ENCODE measurements at regions not wholly inside any gene's neighbourhood (a gene's known extent, or its start where the extent isn't known, plus 50 kb on each side); places are given as distances from the start of the nearest gene placed in this dataset.
"Not testable (repeated sequence)": the region's sequence is repeated elsewhere in the genome, so short reads cannot be mapped to it uniquely, and the experiment has no call there.

DNA sequence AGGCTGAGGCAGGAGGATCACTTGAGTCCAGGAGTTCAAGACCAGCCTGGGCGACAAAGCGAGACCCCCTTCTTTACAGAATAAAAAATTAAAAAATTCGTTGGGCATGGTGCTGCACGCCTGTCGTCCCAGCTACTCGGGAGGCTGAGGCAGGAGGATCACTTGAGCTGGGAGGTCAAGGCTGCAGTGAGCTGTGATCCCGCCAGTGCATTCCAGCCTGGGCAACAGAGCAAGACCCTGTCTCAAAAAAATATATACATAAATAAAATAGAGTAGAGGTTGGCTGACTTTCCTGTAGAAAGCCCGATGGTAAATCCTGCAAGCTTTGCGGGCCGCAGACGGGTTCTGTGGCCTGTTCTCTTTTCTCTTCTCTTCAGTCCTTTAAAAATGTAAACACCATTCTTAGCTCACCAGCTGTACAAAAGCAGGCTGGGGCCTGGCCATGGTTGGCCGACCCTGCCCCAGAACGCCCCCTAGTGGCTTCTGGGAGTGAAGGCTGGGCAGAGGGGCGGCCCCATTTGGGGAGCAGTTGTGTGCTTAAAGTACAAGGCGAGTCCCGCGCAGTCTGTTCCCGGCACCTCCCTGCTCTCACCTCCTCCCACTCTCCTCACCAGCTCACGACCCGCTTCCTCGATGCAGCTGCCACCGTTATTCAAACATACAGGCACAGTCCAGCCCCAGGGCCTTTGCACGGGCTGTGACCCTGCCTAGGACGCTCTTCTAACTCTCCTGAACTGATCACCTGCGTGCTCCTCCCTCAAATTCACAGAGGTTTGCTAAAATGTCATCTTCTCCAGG, 109.5 kb downstream of the CRLF3 start:
- not testable (repeated sequence) for TF ChIP-seq FOXK1 (CRISPR knock-in tag; IDR thresholded peaks at IDR 0.05)
- TF ChIP-seq, protein P1, sequence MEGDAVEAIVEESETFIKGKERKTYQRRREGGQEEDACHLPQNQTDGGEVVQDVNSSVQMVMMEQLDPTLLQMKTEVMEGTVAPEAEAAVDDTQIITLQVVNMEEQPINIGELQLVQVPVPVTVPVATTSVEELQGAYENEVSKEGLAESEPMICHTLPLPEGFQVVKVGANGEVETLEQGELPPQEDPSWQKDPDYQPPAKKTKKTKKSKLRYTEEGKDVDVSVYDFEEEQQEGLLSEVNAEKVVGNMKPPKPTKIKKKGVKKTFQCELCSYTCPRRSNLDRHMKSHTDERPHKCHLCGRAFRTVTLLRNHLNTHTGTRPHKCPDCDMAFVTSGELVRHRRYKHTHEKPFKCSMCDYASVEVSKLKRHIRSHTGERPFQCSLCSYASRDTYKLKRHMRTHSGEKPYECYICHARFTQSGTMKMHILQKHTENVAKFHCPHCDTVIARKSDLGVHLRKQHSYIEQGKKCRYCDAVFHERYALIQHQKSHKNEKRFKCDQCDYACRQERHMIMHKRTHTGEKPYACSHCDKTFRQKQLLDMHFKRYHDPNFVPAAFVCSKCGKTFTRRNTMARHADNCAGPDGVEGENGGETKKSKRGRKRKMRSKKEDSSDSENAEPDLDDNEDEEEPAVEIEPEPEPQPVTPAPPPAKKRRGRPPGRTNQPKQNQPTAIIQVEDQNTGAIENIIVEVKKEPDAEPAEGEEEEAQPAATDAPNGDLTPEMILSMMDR (IDR thresholded peaks at IDR 0.05) = peak; percentile 79

Data from WTC11 (cell line).